T-helper 1 cell treated with Interleukin-12 subunit alpha and Interleukin-12 subunit beta and Interleukin-4 antibody, amounts not matched to agents 30 μg/mL and 1 μg/mL, for 36 hours (primary cell): ENCODE measurements at regions not wholly inside any gene's neighbourhood (a gene's known extent, or its start where the extent isn't known, plus 50 kb on each side); places are given as distances from the start of the nearest gene placed in this dataset.

Experiments
- H3K27ac Mint-ChIP-seq: one replicate; pipeline ENCODE4 v1.8.0; 2021; ENCODE audit warnings: mild to moderate bottlenecking, mixed read lengths
- H3K27me3 Mint-ChIP-seq: one replicate; pipeline ENCODE4 v1.8.0; 2021; ENCODE audit warnings: low read depth, mixed read lengths
- H3K36me3 Mint-ChIP-seq: one replicate; pipeline ENCODE4 v1.8.0; 2021; ENCODE audit warnings: low read depth, mixed read lengths
- H3K4me1 Mint-ChIP-seq: one replicate; pipeline ENCODE4 v1.8.0; 2021; ENCODE audit warnings: low read depth, mixed read lengths
- H3K4me3 Mint-ChIP-seq: one replicate; pipeline ENCODE4 v1.8.0; 2021; ENCODE audit warnings: mild to moderate bottlenecking, moderate library complexity, mixed read lengths
- H3K9me3 Mint-ChIP-seq: one replicate; pipeline ENCODE4 v1.8.0; 2021; ENCODE audit warnings: mixed read lengths

DNA sequence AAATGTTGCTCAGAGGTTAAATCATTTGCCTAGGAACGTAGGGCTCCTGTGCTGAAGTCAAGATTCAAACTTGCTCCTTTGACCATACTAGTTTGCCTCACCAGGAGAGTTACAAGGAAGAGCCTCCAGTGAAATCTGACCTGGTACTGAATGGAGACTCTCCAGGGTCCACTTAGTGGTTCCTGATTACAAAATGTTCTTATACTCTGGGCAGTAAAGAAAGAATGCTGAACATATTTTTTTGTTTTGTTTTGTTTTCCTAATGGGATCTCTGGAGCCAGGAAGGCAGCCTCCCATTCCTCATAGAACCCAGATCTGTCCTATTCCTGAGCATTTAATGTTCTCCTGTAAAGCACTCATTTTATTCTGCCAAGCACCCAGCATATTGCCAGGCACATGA is 256.5 kb upstream of the CLINT1 start:
- Mint-ChIP-seq H3K4me3 (no peak overlapping the region), H3K4me1 (no peaks in the 10 kb centered on the region), H3K27me3 (peaks cover 5% of the 10 kb centered on the region), H3K27ac (no peak overlapping the region), H3K36me3 (no peaks in the 10 kb centered on the region), H3K9me3 (no peaks in the 10 kb centered on the region)

GRCh38 chr5:158108177-158108576 is 249.2 kb upstream of the CLINT1 start:
- H3K27ac Mint-ChIP-seq = no peak overlapping the region
- H3K9me3 Mint-ChIP-seq = no peaks in the 10 kb centered on the region
- H3K4me3 Mint-ChIP-seq = no peak overlapping the region
- H3K36me3 Mint-ChIP-seq = no peaks in the 10 kb centered on the region
- H3K27me3 Mint-ChIP-seq = no peaks in the 10 kb centered on the region
- no peaks in the 10 kb centered on the region for H3K4me1 Mint-ChIP-seq

DNA sequence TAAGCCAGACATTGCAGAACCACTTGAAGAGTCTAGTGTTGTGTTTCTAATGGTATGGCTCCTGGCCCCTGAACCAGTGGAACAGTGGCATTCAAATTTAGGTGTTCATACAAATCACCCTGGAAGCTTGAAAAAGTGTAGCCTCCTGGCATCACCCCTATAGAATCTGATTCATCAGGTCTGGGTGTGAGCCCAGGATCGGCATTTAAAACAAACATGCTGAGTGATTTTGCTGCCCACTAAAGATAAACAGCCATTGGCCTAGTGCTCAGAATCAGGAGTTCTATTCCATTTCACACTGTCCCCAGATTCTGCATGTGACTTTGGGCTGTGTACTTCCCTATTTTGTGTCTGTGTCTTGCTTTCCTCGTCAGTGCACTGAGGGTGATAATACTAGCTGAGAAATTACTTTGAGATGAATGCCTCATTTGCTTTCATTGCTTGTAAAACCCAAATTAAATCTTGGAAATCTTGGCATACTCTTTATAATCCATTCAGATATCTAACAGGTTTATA is 241.5 kb upstream of the CLINT1 start:
- Mint-ChIP-seq H3K27me3 (no peaks in the 10 kb centered on the region), H3K4me3 (no peak overlapping the region), H3K36me3 (no peaks in the 10 kb centered on the region), H3K9me3 (no peaks in the 10 kb centered on the region), H3K27ac (no peak overlapping the region), H3K4me1 (no peaks in the 10 kb centered on the region)

DNA sequence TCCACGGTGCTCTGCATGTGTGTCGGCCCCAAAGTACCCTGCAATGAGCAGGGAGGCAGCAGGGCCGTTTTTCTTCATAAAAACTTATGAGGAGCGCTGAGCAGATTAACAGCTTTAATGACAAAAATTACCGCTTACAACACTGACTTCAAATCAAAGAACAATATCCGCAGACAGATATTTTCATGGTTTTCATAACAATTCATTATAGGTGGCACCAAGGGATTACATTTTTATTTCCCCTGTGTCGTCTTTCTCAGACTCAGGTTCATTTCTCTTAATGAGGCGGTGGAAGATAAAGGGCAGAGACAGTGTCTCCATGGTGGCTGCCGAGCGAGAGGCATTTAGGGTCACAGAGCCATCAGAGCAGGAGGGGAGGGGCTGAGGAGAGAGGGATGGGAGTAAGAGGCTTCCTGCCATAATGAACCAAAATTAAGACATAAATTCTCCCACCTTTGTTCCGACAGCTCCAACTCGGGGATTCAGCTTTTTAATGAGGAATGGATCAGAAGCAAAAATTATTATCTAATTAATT is 240.7 kb upstream of the CLINT1 start:
- Mint-ChIP-seq H3K36me3 (no peaks in the 10 kb centered on the region), H3K27ac (no peak overlapping the region), H3K9me3 (no peaks in the 10 kb centered on the region), H3K4me3 (no peak overlapping the region), H3K27me3 (no peaks in the 10 kb centered on the region), H3K4me1 (no peaks in the 10 kb centered on the region)

- Mint-ChIP-seq H3K4me3 (no peak overlapping the region), H3K4me1 (no peaks in the 10 kb centered on the region), H3K27ac (no peak overlapping the region), H3K36me3 (no peaks in the 10 kb centered on the region), H3K27me3 (no peaks in the 10 kb centered on the region), H3K9me3 (no peaks in the 10 kb centered on the region)
Measured at GRCh38 chr5:158096835-158097234, 237.9 kb upstream of the CLINT1 start.

GRCh38 chr5:158086856-158087255 is 227.9 kb upstream of the CLINT1 start:
- Mint-ChIP-seq H3K9me3 (no peaks in the 10 kb centered on the region), H3K36me3 (no peaks in the 10 kb centered on the region), H3K27ac (no peak overlapping the region), H3K4me3 (no peak overlapping the region), H3K4me1 (no peaks in the 10 kb centered on the region), H3K27me3 (peaks cover 12% of the 10 kb centered on the region)

GRCh38 chr5:158084292-158084691 is 225.3 kb upstream of the CLINT1 start:
- no peaks in the 10 kb centered on the region for H3K36me3 Mint-ChIP-seq
- peaks cover 21% of the 10 kb centered on the region for H3K27me3 Mint-ChIP-seq
- H3K4me1 Mint-ChIP-seq = no peaks in the 10 kb centered on the region
- no peak overlapping the region for H3K4me3 Mint-ChIP-seq
- no peaks in the 10 kb centered on the region for H3K9me3 Mint-ChIP-seq
- H3K27ac Mint-ChIP-seq = no peak overlapping the region

DNA sequence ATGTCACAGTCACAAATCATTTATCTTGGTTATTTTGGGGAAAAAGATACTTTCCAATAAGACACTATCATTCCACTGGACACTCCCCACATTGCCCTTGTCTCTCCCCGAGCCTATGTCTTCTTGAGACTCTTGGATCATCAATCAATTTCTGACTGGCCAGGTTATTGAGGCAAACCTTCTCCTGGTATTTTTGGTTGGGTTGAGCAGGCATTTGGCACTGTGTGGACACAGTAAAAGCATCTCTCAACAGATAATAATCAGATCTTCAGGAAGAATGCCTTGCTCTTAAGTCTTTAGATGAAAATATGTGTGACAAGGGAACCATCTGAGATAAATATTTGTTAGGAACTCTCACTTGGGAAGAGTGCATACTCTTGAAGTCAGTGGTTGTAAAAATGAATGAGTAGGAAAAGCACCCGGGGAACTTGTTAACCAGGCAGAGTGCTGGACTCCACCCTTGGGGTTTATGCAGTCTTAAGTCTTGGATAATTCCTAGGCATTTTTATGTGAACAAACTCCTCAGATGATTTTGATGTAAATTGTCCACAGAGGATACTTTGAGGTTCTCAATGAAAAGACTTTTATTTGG is 223.8 kb upstream of the CLINT1 start:
- Mint-ChIP-seq H3K27me3 (peaks cover 25% of the 10 kb centered on the region), H3K9me3 (no peaks in the 10 kb centered on the region), H3K27ac (no peak overlapping the region), H3K4me3 (no peak overlapping the region), H3K4me1 (no peaks in the 10 kb centered on the region), H3K36me3 (no peaks in the 10 kb centered on the region)

DNA sequence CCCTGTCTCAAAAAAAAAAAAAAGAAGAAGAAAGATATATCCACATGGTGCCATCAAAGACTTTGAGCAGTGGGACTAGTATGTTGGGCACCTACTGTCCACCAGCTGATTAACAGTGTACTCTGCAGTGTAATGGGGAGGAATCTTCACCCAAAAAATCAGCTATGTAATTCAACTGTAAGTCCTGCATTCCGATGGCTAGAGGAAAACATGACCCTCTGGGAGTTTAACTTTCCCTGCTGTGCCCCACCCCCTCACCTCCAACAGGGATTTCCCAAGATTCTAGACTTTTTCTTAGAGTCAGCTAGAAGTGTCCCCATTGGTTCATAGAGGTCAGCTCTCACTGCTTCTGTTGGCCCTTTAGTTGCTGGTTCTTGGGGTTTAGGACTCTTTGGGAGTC is 221.2 kb upstream of the CLINT1 start:
- no peak overlapping the region for H3K4me3 Mint-ChIP-seq

GRCh38 chr5:158079097-158079496 is 220.2 kb upstream of the CLINT1 start:
- H3K27ac Mint-ChIP-seq = no peak overlapping the region
- H3K9me3 Mint-ChIP-seq = no peaks in the 10 kb centered on the region
- no peak overlapping the region for H3K4me3 Mint-ChIP-seq
- no peaks in the 10 kb centered on the region for H3K4me1 Mint-ChIP-seq
- H3K36me3 Mint-ChIP-seq = no peaks in the 10 kb centered on the region
- peaks cover 22% of the 10 kb centered on the region for H3K27me3 Mint-ChIP-seq

More for the DNA sequence above, 221.2 kb upstream of the CLINT1 start:
- no peaks in the 10 kb centered on the region for H3K9me3 Mint-ChIP-seq
- no peaks in the 10 kb centered on the region for H3K36me3 Mint-ChIP-seq
- peaks cover 26% of the 10 kb centered on the region for H3K27me3 Mint-ChIP-seq
- no peaks in the 10 kb centered on the region for H3K4me1 Mint-ChIP-seq
- H3K27ac Mint-ChIP-seq = no peak overlapping the region

GRCh38 chr5:158074992-158075769 is 216.2 kb upstream of the CLINT1 start:
- Mint-ChIP-seq H3K4me1 (no peaks in the 10 kb centered on the region), H3K9me3 (no peaks in the 10 kb centered on the region), H3K27ac (no peak overlapping the region), H3K4me3 (no peak overlapping the region), H3K36me3 (no peaks in the 10 kb centered on the region), H3K27me3 (peaks cover 30% of the 10 kb centered on the region)

- no peak overlapping the region for H3K27ac Mint-ChIP-seq
- no peak overlapping the region for H3K4me3 Mint-ChIP-seq
- H3K36me3 Mint-ChIP-seq = no peaks in the 10 kb centered on the region
- H3K4me1 Mint-ChIP-seq = no peaks in the 10 kb centered on the region
- H3K9me3 Mint-ChIP-seq = no peaks in the 10 kb centered on the region
- H3K27me3 Mint-ChIP-seq = peaks cover 30% of the 10 kb centered on the region
Measured at GRCh38 chr5:158074597-158074991, 215.6 kb upstream of the CLINT1 start.

DNA sequence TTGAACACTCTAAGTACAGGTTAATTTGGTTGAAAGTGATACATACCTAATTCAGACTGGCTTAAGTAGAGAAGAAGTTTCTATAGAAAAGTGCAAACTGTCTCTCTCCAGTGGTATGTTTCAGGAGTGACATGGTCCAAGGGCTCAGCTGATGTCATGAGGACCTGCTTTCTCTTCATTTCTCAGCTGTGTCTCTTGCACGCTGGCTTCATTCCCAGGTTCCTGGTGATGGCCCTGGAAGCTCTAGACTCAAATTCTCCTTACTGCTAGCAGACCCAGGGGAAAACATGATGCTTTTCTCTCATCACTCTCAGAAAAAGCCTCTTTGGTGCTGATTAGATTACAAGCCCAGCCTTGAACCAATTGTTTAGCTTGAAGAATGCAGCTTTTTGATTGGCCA is 211.9 kb upstream of the CLINT1 start:
- Mint-ChIP-seq H3K27me3 (peaks cover 22% of the 10 kb centered on the region), H3K27ac (no peak overlapping the region), H3K4me3 (no peak overlapping the region), H3K9me3 (no peaks in the 10 kb centered on the region), H3K36me3 (no peaks in the 10 kb centered on the region), H3K4me1 (no peaks in the 10 kb centered on the region)

- no peaks in the 10 kb centered on the region for H3K36me3 Mint-ChIP-seq
- H3K4me1 Mint-ChIP-seq = no peaks in the 10 kb centered on the region
- H3K9me3 Mint-ChIP-seq = no peaks in the 10 kb centered on the region
- no peak overlapping the region for H3K27ac Mint-ChIP-seq
- H3K4me3 Mint-ChIP-seq = no peak overlapping the region
- peaks cover 22% of the 10 kb centered on the region for H3K27me3 Mint-ChIP-seq
Measured at GRCh38 chr5:158069838-158070237, 210.9 kb upstream of the CLINT1 start.

GRCh38 chr5:158068964-158069363 is 210.0 kb upstream of the CLINT1 start:
- peaks cover 24% of the 10 kb centered on the region for H3K27me3 Mint-ChIP-seq
- no peaks in the 10 kb centered on the region for H3K36me3 Mint-ChIP-seq
- H3K4me1 Mint-ChIP-seq = no peaks in the 10 kb centered on the region
- no peak overlapping the region for H3K4me3 Mint-ChIP-seq
- no peak overlapping the region for H3K27ac Mint-ChIP-seq
- H3K9me3 Mint-ChIP-seq = no peaks in the 10 kb centered on the region
